ENCODE measurements at regions not wholly inside any gene's neighbourhood (a gene's known extent, or its start where the extent isn't known, plus 50 kb on each side); places are given as distances from the start of the nearest gene placed in this dataset.

- no peak for DNase-seq
These were observed 125.1 kb upstream of the SLC25A36 start for GRCh38 chr3:140816372-140817195.

GRCh38 chr3:140821493-140821892 lies 120.1 kb upstream of the SLC25A36 start:
- DNase-seq, result no peak

- no peak for DNase-seq
These were observed 119.1 kb upstream of the SLC25A36 start for GRCh38 chr3:140822401-140823047.

- no peak for DNase-seq
These were observed 118.5 kb upstream of the SLC25A36 start for GRCh38 chr3:140823106-140823505.

- DNase-seq, result no peak
These were observed 113.7 kb upstream of the SLC25A36 start for GRCh38 chr3:140827894-140828293.

- DNase-seq, result no peak
These were observed 113.1 kb upstream of the SLC25A36 start for GRCh38 chr3:140828585-140828984.

- DNase-seq, result no peak
These were observed 111.8 kb upstream of the SLC25A36 start for GRCh38 chr3:140829796-140830195.

- DNase-seq, result no peak
These were observed 111.2 kb upstream of the SLC25A36 start for GRCh38 chr3:140830391-140830790.

- no peak for DNase-seq
These were observed 108.8 kb upstream of the SLC25A36 start for GRCh38 chr3:140832883-140833282.

GRCh38 chr3:140834266-140835037 lies 107.2 kb upstream of the SLC25A36 start:
- DNase-seq, result no peak

GRCh38 chr3:140842984-140843649 lies 98.5 kb upstream of the SLC25A36 start:
- DNase-seq, result no peak

GRCh38 chr3:140843656-140844055 lies 98.0 kb upstream of the SLC25A36 start:
- DNase-seq, result no peak

- no peak for DNase-seq
These were observed 97.6 kb upstream of the SLC25A36 start for GRCh38 chr3:140844072-140844471.

- no peak for DNase-seq
These were observed 95.8 kb upstream of the SLC25A36 start for GRCh38 chr3:140845882-140846281.

GRCh38 chr3:140848666-140849065 lies 93.0 kb upstream of the SLC25A36 start:
- DNase-seq, result no peak

- no peak for DNase-seq
These were observed 91.3 kb upstream of the SLC25A36 start for GRCh38 chr3:140850210-140850955.

GRCh38 chr3:140854961-140855360 lies 86.7 kb upstream of the SLC25A36 start:
- DNase-seq, result no peak

GRCh38 chr3:140856905-140857304 lies 84.7 kb upstream of the SLC25A36 start:
- DNase-seq, result no peak

- no peak for DNase-seq
These were observed 83.6 kb upstream of the SLC25A36 start for GRCh38 chr3:140857993-140858392.

- DNase-seq, result no peak
These were observed 81.9 kb upstream of the SLC25A36 start for GRCh38 chr3:140859592-140860336.

- peak; percentile 10 for DNase-seq
These were observed 78.0 kb upstream of the SLC25A36 start for GRCh38 chr3:140863580-140864009.

GRCh38 chr3:140870351-140870750 lies 71.3 kb upstream of the SLC25A36 start:
- no peak for DNase-seq

All from DMS 273 treated with DMSO at 0.1 percent for 48 hours (cell line).